SK-N-SH (cell line): ENCODE measurements at regions not wholly inside any gene's neighbourhood (a gene's known extent, or its start where the extent isn't known, plus 50 kb on each side); places are given as distances from the start of the nearest gene placed in this dataset.

ENCODE experiments used
- CTCF ChIA-PET: fragments of 300-600, 350-600 bp; formaldehyde crosslinking; extraction: SDS; loops from one replicate; lab custom pipeline; 2021; lab: Yijun Ruan, JAX
- POLR2A ChIA-PET: fragments of 350-600 bp; sonication (Branson Sonifier 250); formaldehyde crosslinking; extraction: SDS; loops from one replicate; lab custom pipeline; 2020; ENCODE audit warnings: antibody characterized with exemption, inconsistent platforms; lab: Yijun Ruan, JAX
- DNase-seq: peaks from one replicate; pipeline ENCODE4 v3.0.0; 2012
- H2AFZ ChIP-seq: fragments of 200-600 bp; sonication (generic); 2 replicates; pipeline ENCODE4 v1.8.1; 2016; ENCODE audit warnings: antibody characterized with exemption, mild to moderate bottlenecking, low read depth
- H3F3A ChIP-seq: fragments of 200-600 bp; sonication (generic); replicated peaks from 2 replicates; pipeline ENCODE3; 2016; ENCODE audit warnings: antibody characterized with exemption, mild to moderate bottlenecking; ENCODE audit not compliant: insufficient read depth
- H3K27ac ChIP-seq, 2 experiments: fragments of 200-500 bp in 1 of 2; fragments of 200-600 bp in 1 of 2; sonication (Bioruptor generic) in 1 of 2; sonication (generic), shearing (Covaris generic) in 1 of 2; 2 replicates each; pipeline versions ENCODE4 v1.5.1 to v1.6.1; 2014 to 2016; ENCODE audit warnings: low read depth in 2 of 2, inconsistent platforms in 1 of 2, low read length in 1 of 2, mild to moderate bottlenecking in 1 of 2, mixed read lengths in 1 of 2
- H3K27me3 ChIP-seq: fragments of 200-600 bp; sonication (generic), shearing (Covaris generic); 2 replicates; pipeline ENCODE4 v1.6.1; 2016; ENCODE audit warnings: mixed run types; ENCODE audit not compliant: insufficient read depth
- H3K36me3 ChIP-seq, 2 experiments: fragments of 200-500 bp in 1 of 2; fragments of 200-600 bp in 1 of 2; sonication (Bioruptor generic) in 1 of 2; sonication (generic) in 1 of 2; replicated peaks in 1 of 2; 2 replicates each; pipeline versions ENCODE3 to v1.5.1; 2014 to 2016; ENCODE audit warnings: low read length in 1 of 2, mild to moderate bottlenecking in 1 of 2; ENCODE audit not compliant: insufficient read depth in 2 of 2, control insufficient read depth in 1 of 2
- H3K4me1 ChIP-seq, 2 experiments: fragments of 200-500 bp in 1 of 2; fragments of 200-600 bp in 1 of 2; sonication (Bioruptor generic) in 1 of 2; sonication (generic), shearing (Covaris generic) in 1 of 2; 2 replicates each; pipeline versions ENCODE4 v1.5.1 to v1.6.1; 2014 to 2016; ENCODE audit warnings: low read depth in 1 of 2, low read length in 1 of 2, mixed run types in 1 of 2; ENCODE audit not compliant: insufficient read depth in 2 of 2, control insufficient read depth in 1 of 2
- H3K4me2 ChIP-seq: fragments of 200-600 bp; sonication (generic), shearing (Covaris generic); 2 replicates; pipeline ENCODE4 v1.6.1; 2017; ENCODE audit warnings: mixed run types
- H3K4me3 ChIP-seq, 2 experiments: fragments of 200-500 bp in 1 of 2; fragments of 200-600 bp in 1 of 2; sonication (Bioruptor generic) in 1 of 2; sonication (generic), shearing (Covaris generic) in 1 of 2; 2 replicates each; pipeline versions ENCODE4 v1.5.1 to v1.8.1; 2014 to 2016; ENCODE audit warnings: low read depth in 2 of 2, inconsistent platforms in 1 of 2, low read length in 1 of 2, mild to moderate bottlenecking in 1 of 2, mixed read lengths in 1 of 2, moderate library complexity in 1 of 2
- H3K79me2 ChIP-seq: fragments of 200-600 bp; sonication (generic); 2 replicates; pipeline ENCODE4 v1.8.1; 2017; ENCODE audit warnings: mild to moderate bottlenecking; ENCODE audit not compliant: insufficient read depth
- H3K9ac ChIP-seq: fragments of 200-600 bp; sonication (generic); 2 replicates; pipeline ENCODE4 v1.6.1; 2017; ENCODE audit warnings: mixed run types
- H3K9me2 ChIP-seq: fragments of 200-600 bp; sonication (generic); 2 replicates; pipeline ENCODE4 v1.6.1; 2017; ENCODE audit warnings: mixed run types
- H3K9me3 ChIP-seq: fragments of 200-600 bp; sonication (generic); 2 replicates; pipeline ENCODE4 v1.6.1; 2017; ENCODE audit warnings: mixed run types, mild to moderate bottlenecking, moderate library complexity
- H4K20me1 ChIP-seq: fragments of 200-600 bp; sonication (generic); 2 replicates; pipeline ENCODE4 v1.6.1; 2017; ENCODE audit warnings: mild to moderate bottlenecking, mixed run types; ENCODE audit not compliant: insufficient read depth
- ELF1 ChIP-seq: IDR thresholded peaks from 2 replicates; pipeline ENCODE4 v1.4.0; 2012
- EZH2phosphoT487 ChIP-seq: fragments of 200-600 bp; sonication (generic); IDR thresholded peaks from 2 replicates; pipeline ENCODE4 v1.6.1; 2017; ENCODE audit warnings: low read depth, mixed run types, mild to moderate bottlenecking, antibody characterized with exemption, moderate library complexity, borderline replicate concordance
- GATA2 ChIP-seq: sonication (generic); formaldehyde crosslinking; IDR thresholded peaks from 2 replicates; pipeline ENCODE4 v1.5.0; 2020; ENCODE audit warnings: mild to moderate bottlenecking, missing genetic modification reagents
- JUND ChIP-seq: IDR thresholded peaks from 2 replicates; pipeline ENCODE4 v1.4.0; 2012
- YY1 ChIP-seq: IDR thresholded peaks from 2 replicates; pipeline ENCODE4 v1.4.0; 2012; ENCODE audit warnings: low read depth, mild to moderate bottlenecking
- WGBS: methylation state at CpG from one replicate; pipeline ENCODE4 v1.1.6; 2017; ENCODE audit warnings: low lambda C conversion rate; 5-methylcytosine and 5-hydroxymethylcytosine counted together
- TF ChIP-seq, protein P1 (sequence below): IDR thresholded peaks from 2 replicates; pipeline ENCODE4; 2012
- TF ChIP-seq, protein P2 (sequence below): IDR thresholded peaks from 2 replicates; pipeline ENCODE4 v1.4.0; 2012; ENCODE audit warnings: low read depth
- TF ChIP-seq, protein P3 (sequence below): fragments of 200-600 bp; sonication (generic); IDR thresholded peaks from 2 replicates; pipeline ENCODE4 v1.6.1; 2017; ENCODE audit warnings: antibody characterized with exemption, mild to moderate bottlenecking, moderate library complexity

DNA sequence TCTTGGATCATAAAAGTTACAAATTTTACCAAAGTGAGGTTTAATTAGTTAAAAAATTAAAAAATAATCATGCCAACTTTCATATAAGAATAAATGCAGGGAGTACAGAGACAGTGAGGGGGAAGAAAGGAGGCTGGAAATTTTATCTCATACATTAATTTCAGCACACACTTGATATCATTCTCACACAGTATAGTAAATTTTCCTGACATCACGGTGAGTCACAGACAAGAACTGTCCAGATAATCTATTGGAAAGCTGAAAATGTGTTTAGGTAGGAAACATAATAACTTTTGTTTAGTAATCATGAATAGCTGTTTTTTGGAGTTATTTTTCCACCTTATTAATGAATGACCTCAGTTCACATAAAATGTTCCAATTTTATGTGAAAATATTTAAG is 1204.8 kb downstream of the GALC start:
- Histone ChIP-seq H3K4me3 (no peak overlapping the region), H3K27me3 (no peaks in the 10 kb centered on the region), H3K79me2 (no peaks in the 10 kb centered on the region), H3F3A (no peaks in the 10 kb centered on the region), H2AFZ (no peak overlapping the region), H3K4me1 (peaks cover 0 to 5% of the 10 kb centered on the region in 2 experiments; a peak in 2 of 4 replicates), H3K27ac (peak overlapping the region in 1 of 2 experiments; percentile 45; a peak in 2 of 4 replicates), H3K9me2 (no peaks in the 10 kb centered on the region), H3K9me3 (no peaks in the 10 kb centered on the region), H4K20me1 (no peaks in the 10 kb centered on the region), H3K9ac (no peak overlapping the region), H3K4me2 (no peak overlapping the region), H3K36me3 (no peaks in the 10 kb centered on the region)
- CTCF ChIA-PET: interaction anchor here (1.1 to 2.0 kb wide), 2 partner anchors 18 to 132 kb away, joined by 4 read pairs; no protein-coding TSS in a partner anchor
- WGBS: 10% methylated on average over 1 of the region's 1 CpG
- no peak for DNase-seq
- POLR2A ChIA-PET: no interaction called here
- TF ChIP-seq, protein P1, sequence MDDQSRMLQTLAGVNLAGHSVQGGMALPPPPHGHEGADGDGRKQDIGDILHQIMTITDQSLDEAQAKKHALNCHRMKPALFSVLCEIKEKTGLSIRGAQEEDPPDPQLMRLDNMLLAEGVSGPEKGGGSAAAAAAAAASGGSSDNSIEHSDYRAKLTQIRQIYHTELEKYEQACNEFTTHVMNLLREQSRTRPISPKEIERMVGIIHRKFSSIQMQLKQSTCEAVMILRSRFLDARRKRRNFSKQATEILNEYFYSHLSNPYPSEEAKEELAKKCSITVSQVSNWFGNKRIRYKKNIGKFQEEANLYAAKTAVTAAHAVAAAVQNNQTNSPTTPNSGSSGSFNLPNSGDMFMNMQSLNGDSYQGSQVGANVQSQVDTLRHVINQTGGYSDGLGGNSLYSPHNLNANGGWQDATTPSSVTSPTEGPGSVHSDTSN: peak; percentile 68
- TF ChIP-seq, protein P2, sequence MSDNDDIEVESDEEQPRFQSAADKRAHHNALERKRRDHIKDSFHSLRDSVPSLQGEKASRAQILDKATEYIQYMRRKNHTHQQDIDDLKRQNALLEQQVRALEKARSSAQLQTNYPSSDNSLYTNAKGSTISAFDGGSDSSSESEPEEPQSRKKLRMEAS: no peak
- TF ChIP-seq JUND (peak; percentile 48), EZH2phosphoT487 (no peak), YY1 (no peak)

DNA sequence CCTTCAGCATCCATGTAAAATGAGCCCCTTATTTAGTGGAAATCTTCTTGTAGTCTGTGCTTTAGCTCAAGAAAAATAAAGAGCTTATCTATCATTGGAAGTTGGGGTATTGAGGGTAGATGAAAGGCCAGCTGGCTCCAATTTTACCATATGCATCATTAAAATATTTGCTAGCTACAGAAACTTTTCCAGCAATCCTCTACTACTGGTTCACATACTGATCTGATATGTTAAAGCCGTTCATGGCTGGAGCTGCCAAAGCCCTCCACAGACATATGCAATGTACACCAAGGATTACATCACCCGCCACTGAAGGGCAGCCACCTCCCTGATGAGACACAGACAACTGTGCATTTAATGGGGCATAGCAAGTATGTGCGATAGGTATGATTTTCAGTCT is 1205.3 kb downstream of the GALC start:
- H3K4me1 ChIP-seq: peaks cover 0 to 5% of the 10 kb centered on the region in 2 experiments; a peak in 2 of 4 replicates
- H3K79me2 ChIP-seq: no peaks in the 10 kb centered on the region
- CTCF ChIA-PET: interaction anchor here (1.1 to 2.0 kb wide), 2 partner anchors 18 to 132 kb away, joined by 4 read pairs; no protein-coding TSS in a partner anchor
- no peaks in the 10 kb centered on the region for H3K36me3 ChIP-seq
- no peaks in the 10 kb centered on the region for H4K20me1 ChIP-seq
- 8% methylated on average over 3 of the region's 3 CpGs for WGBS
- H3K9ac ChIP-seq: no peak overlapping the region
- H3K9me2 ChIP-seq: no peaks in the 10 kb centered on the region
- no peaks in the 10 kb centered on the region for H3K9me3 ChIP-seq
- no peak for DNase-seq
- peak overlapping the region in 1 of 2 experiments; percentile 45; a peak in 2 of 4 replicates for H3K27ac ChIP-seq
- POLR2A ChIA-PET: no interaction called here
- no peak overlapping the region for H2AFZ ChIP-seq
- no peak for TF ChIP-seq ELF1
- TF ChIP-seq, protein P2: no peak
- TF ChIP-seq, protein P3, sequence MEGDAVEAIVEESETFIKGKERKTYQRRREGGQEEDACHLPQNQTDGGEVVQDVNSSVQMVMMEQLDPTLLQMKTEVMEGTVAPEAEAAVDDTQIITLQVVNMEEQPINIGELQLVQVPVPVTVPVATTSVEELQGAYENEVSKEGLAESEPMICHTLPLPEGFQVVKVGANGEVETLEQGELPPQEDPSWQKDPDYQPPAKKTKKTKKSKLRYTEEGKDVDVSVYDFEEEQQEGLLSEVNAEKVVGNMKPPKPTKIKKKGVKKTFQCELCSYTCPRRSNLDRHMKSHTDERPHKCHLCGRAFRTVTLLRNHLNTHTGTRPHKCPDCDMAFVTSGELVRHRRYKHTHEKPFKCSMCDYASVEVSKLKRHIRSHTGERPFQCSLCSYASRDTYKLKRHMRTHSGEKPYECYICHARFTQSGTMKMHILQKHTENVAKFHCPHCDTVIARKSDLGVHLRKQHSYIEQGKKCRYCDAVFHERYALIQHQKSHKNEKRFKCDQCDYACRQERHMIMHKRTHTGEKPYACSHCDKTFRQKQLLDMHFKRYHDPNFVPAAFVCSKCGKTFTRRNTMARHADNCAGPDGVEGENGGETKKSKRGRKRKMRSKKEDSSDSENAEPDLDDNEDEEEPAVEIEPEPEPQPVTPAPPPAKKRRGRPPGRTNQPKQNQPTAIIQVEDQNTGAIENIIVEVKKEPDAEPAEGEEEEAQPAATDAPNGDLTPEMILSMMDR: no peak
- no peak for TF ChIP-seq GATA2 (CRISPR knock-in tag)
- no peaks in the 10 kb centered on the region for H3K27me3 ChIP-seq
- no peak overlapping the region for H3K4me2 ChIP-seq
- H3F3A ChIP-seq: no peaks in the 10 kb centered on the region
- H3K4me3 ChIP-seq: no peak overlapping the region
